ENCODE measurements at regions not wholly inside any gene's neighbourhood (a gene's known extent, or its start where the extent isn't known, plus 50 kb on each side); places are given as distances from the start of the nearest gene placed in this dataset.

GRCh38 chr15:60257591-60258159, 140.1 kb downstream of the ANXA2 start:
- Histone ChIP-seq H2BK5ac (ENCODE audit: insufficient read length, low read length) (no peak overlapping the region), H3K4ac (ENCODE audit: low read depth, low read length) (no peak overlapping the region), H2AFZ (ENCODE audit: low read length) (no peak overlapping the region), H4K8ac (replicated peaks; ENCODE audit: insufficient read length, low read depth, low read length) (no peak overlapping the region), H3K23me2 (ENCODE audit: insufficient read length, low read depth, low read length, poor library complexity, severe bottlenecking) (no peaks in the 10 kb centered on the region), H3K27me3 (ENCODE audit: insufficient read depth, low read length) (no peaks in the 10 kb centered on the region), H2BK12ac (ENCODE audit: insufficient read length, low read depth, low read length) (no peak overlapping the region), H3T11ph (ENCODE audit: low read length) (no peak overlapping the region), H3K23ac (ENCODE audit: insufficient read length, low read depth, low read length) (no peak overlapping the region), H2BK20ac (ENCODE audit: low read depth, low read length, poor library complexity, severe bottlenecking) (no peak overlapping the region), H2BK120ac (ENCODE audit: low read depth, low read length, poor library complexity, severe bottlenecking) (no peak overlapping the region), H2BK15ac (ENCODE audit: low read depth, low read length) (no peak overlapping the region), H4K5ac (ENCODE audit: insufficient read length, low read depth, low read length) (no peak overlapping the region), H3K4me1 (ENCODE audit: insufficient read depth, low read length) (no peaks in the 10 kb centered on the region), H4K91ac (ENCODE audit: insufficient read length, low read depth, low read length) (no peak overlapping the region), H4K20me1 (ENCODE audit: control insufficient read depth, insufficient read depth, insufficient read length) (no peaks in the 10 kb centered on the region), H3K56ac (ENCODE audit: insufficient read length, low read depth, low read length) (no peak overlapping the region), H3K79me1 (ENCODE audit: insufficient read depth, low read depth, low read length, poor library complexity, severe bottlenecking) (no peaks in the 10 kb centered on the region), H3K14ac (ENCODE audit: insufficient read depth, low read length) (no peak overlapping the region), H3K9me3 (ENCODE audit: control insufficient read depth, low read depth, low read length) (no peaks in the 10 kb centered on the region), H3K4me2 (ENCODE audit: insufficient read depth, insufficient read length, low read length) (no peak overlapping the region), H3K27ac (ENCODE audit: insufficient read length, low read depth, low read length) (no peak overlapping the region), H3K9ac (ENCODE audit: extremely low read depth, insufficient read length, low read length) (no peak overlapping the region), H2AK5ac (ENCODE audit: insufficient read length, low read length) (no peak overlapping the region), H3K18ac (ENCODE audit: insufficient read length, low read depth, low read length) (no peak overlapping the region), H3K79me2 (ENCODE audit: insufficient read depth, low read length) (no peaks in the 10 kb centered on the region)
- no peaks in the 10 kb centered on the region for H3K36me3 Mint-ChIP-seq (ENCODE audit: insufficient read depth in 1 of 3, low read depth in 3 of 3)
- no peak overlapping the region for H3K27ac Mint-ChIP-seq
- peaks cover 6 to 7% of the 10 kb centered on the region in 2 experiments; a peak in 2 of 4 replicates for H3K4me1 Mint-ChIP-seq
- no peak overlapping the region for H3K4me3 Mint-ChIP-seq
- H3K9me3 Mint-ChIP-seq = no peaks in the 10 kb centered on the region
- WGBS (ENCODE audit: extremely low coverage, insufficient read length, low lambda C conversion rate) = no CpG with 5 or more reads among the region's 5 CpGs
- no peak for TF ChIP-seq CTCF (conservative IDR thresholded peaks at IDR 0.05)
- no peak for DNase-seq
- no peaks in the 10 kb centered on the region; the same call in 1 of the 2 replicates for H3K27me3 Mint-ChIP-seq (ENCODE audit: low read depth)

Measured in H9 (cell line).